SK-N-SH treated with all-trans-retinoic acid at 6 μM for 48 hours (cell line): ENCODE measurements at regions not wholly inside any gene's neighbourhood (a gene's known extent, or its start where the extent isn't known, plus 50 kb on each side); places are given as distances from the start of the nearest gene placed in this dataset.
A peak's percentile ranks its signal among the peaks of the same experiment; 100 is the strongest.

ENCODE experiments used
- ATAC-seq: fragments of 200-7000 bp; cut with Tn5 transposase; 3 replicates; pipeline ENCODE4 v1.9.1; 2020; ENCODE audit warnings: mild to moderate bottlenecking, moderate library complexity
- ARNTL ChIP-seq: fragments of 450-650 bp; formaldehyde crosslinking; IDR thresholded peaks from 2 replicates; pipeline ENCODE4 v1.5.0; 2020; ENCODE audit warnings: low read depth, mild to moderate bottlenecking, moderate library complexity, borderline replicate concordance
- BACH2 ChIP-seq: fragments of 250-450 bp; sonication (Bioruptor Pico); IDR thresholded peaks from 2 replicates; pipeline ENCODE4 v1.9.0; 2021; ENCODE audit warnings: mild to moderate bottlenecking, borderline replicate concordance
- CREB5 ChIP-seq: fragments of 250-450 bp; sonication (Bioruptor Pico); IDR thresholded peaks from 2 replicates; pipeline ENCODE4 v1.5.1; 2020; ENCODE audit warnings: low read depth, mild to moderate bottlenecking, moderate library complexity
- CSDC2 ChIP-seq: fragments of 250-450 bp; sonication (Bioruptor Pico); IDR thresholded peaks from 2 replicates; pipeline ENCODE4 v1.5.0; 2020; ENCODE audit warnings: mild to moderate bottlenecking, moderate library complexity
- CSRNP3 ChIP-seq: fragments of 250-450 bp; sonication (Bioruptor Pico); IDR thresholded peaks from 2 replicates; pipeline ENCODE4 v1.5.1; 2021; ENCODE audit warnings: mild to moderate bottlenecking, moderate library complexity
- ESRRG ChIP-seq: fragments of 250-450 bp; sonication (Bioruptor Pico); IDR thresholded peaks from 2 replicates; pipeline ENCODE4 v1.6.1; 2021; ENCODE audit warnings: mild to moderate bottlenecking
- GLIS3 ChIP-seq: fragments of 250-450 bp; sonication (Bioruptor Pico); IDR thresholded peaks from 2 replicates; pipeline ENCODE4 v1.5.0; 2020; ENCODE audit warnings: mild to moderate bottlenecking, moderate library complexity
- ISL1 ChIP-seq: fragments of 250-450 bp; sonication (Bioruptor Pico); IDR thresholded peaks from 2 replicates; pipeline ENCODE4 v2.1.2; 2022; ENCODE audit warnings: mild to moderate bottlenecking, moderate library complexity
- OSR1 ChIP-seq: fragments of 250-450 bp; sonication (Bioruptor Pico); IDR thresholded peaks from 2 replicates; pipeline ENCODE4 v1.8.0; 2022; ENCODE audit warnings: moderate library complexity, mild to moderate bottlenecking, inconsistent platforms
- PATZ1 ChIP-seq: fragments of 250-450 bp; sonication (Bioruptor Pico); IDR thresholded peaks from 2 replicates; pipeline ENCODE4 v1.8.0; 2020; ENCODE audit warnings: mild to moderate bottlenecking, moderate library complexity, borderline replicate concordance
- POU6F1 ChIP-seq: fragments of 250-450 bp; sonication (Bioruptor Pico); IDR thresholded peaks from 2 replicates; pipeline ENCODE4 v1.8.0; 2021; ENCODE audit warnings: low read depth, mild to moderate bottlenecking, moderate library complexity, borderline replicate concordance
- PPARA ChIP-seq: fragments of 250-450 bp; sonication (Bioruptor Pico); IDR thresholded peaks from 2 replicates; pipeline ENCODE4 v1.5.0; 2020; ENCODE audit warnings: mild to moderate bottlenecking, borderline replicate concordance
- RARB ChIP-seq: fragments of 250-450 bp; sonication (Bioruptor Pico); IDR thresholded peaks from 2 replicates; pipeline ENCODE4 v1.8.0; 2021; ENCODE audit warnings: mild to moderate bottlenecking, moderate library complexity
- SNAI2 ChIP-seq: fragments of 250-450 bp; sonication (Bioruptor Pico); IDR thresholded peaks from 2 replicates; pipeline ENCODE4 v1.5.0; 2020; ENCODE audit warnings: mild to moderate bottlenecking, moderate library complexity
- TCF4 ChIP-seq: fragments of 250-450 bp; sonication (Bioruptor Pico); IDR thresholded peaks from 2 replicates; pipeline ENCODE4 v1.8.0; 2021; ENCODE audit warnings: mild to moderate bottlenecking, moderate library complexity, borderline replicate concordance
- TOX ChIP-seq: fragments of 250-450 bp; sonication (Bioruptor Pico); IDR thresholded peaks from 2 replicates; pipeline ENCODE4 v1.8.0; 2021; ENCODE audit warnings: mild to moderate bottlenecking, moderate library complexity, borderline replicate concordance
- TSHZ2 ChIP-seq: fragments of 250-450 bp; sonication (Bioruptor Pico); IDR thresholded peaks from 2 replicates; pipeline ENCODE4 v1.5.0; 2020; ENCODE audit warnings: mild to moderate bottlenecking, moderate library complexity
- ZFP30 ChIP-seq: fragments of 450-650 bp; formaldehyde crosslinking; IDR thresholded peaks from 2 replicates; pipeline ENCODE4 v1.5.0; 2022; ENCODE audit warnings: mild to moderate bottlenecking, moderate library complexity
- ZNF565 ChIP-seq: fragments of 450-650 bp; formaldehyde crosslinking; conservative IDR thresholded peaks from 2 replicates; pipeline ENCODE4 v1.5.0; 2020; ENCODE audit warnings: low read depth, mild to moderate bottlenecking, moderate library complexity
- ZNF70 ChIP-seq: fragments of 450-650 bp; formaldehyde crosslinking; IDR thresholded peaks from 2 replicates; pipeline ENCODE4 v1.5.0; 2020; ENCODE audit warnings: mild to moderate bottlenecking, moderate library complexity
- ZNF8 ChIP-seq: fragments of 450-650 bp; formaldehyde crosslinking; IDR thresholded peaks from 2 replicates; pipeline ENCODE4 v1.5.0; 2020; ENCODE audit warnings: mild to moderate bottlenecking, moderate library complexity

GRCh38 chr1:96309783-96310182, 411.8 kb upstream of the PTBP2 start:
- TF ChIP-seq ISL1 (CRISPR knock-in tag) (peak; percentile 53), OSR1 (CRISPR knock-in tag) (no peak)
- TF ChIP-seq, all 23 proteins: peak for 1
- ATAC-seq: no peak

- no peak for ATAC-seq
- TF ChIP-seq ISL1 (CRISPR knock-in tag): peak; percentile 61
- no peak for TF ChIP-seq ZFP30
Observed at GRCh38 chr1:96313216-96313615, 408.4 kb upstream of the PTBP2 start.

- TF ChIP-seq SNAI2 (no peak), PPARA (CRISPR knock-in tag) (no peak), OSR1 (CRISPR knock-in tag) (no peak)
- ATAC-seq: no peak
Observed at GRCh38 chr1:96329121-96329520, 392.5 kb upstream of the PTBP2 start.

- ATAC-seq: no peak
Observed at GRCh38 chr1:96331596-96331995, 390.0 kb upstream of the PTBP2 start.

More at GRCh38 chr1:96331596-96331995, 390.0 kb upstream of the PTBP2 start:
- TF ChIP-seq ZFP30 (no peak), ISL1 (CRISPR knock-in tag) (no peak), ZNF565 (no peak), TSHZ2 (CRISPR knock-in tag) (no peak), PPARA (CRISPR knock-in tag) (no peak), BACH2 (CRISPR knock-in tag) (no peak), CREB5 (CRISPR knock-in tag) (no peak), GLIS3 (no peak), TCF4 (CRISPR knock-in tag) (no peak), ZNF70 (no peak), RARB (no peak), SNAI2 (no peak), TOX (no peak), PATZ1 (CRISPR knock-in tag) (no peak), CSDC2 (CRISPR knock-in tag) (no peak), ARNTL (CRISPR knock-in tag) (no peak), POU6F1 (CRISPR knock-in tag) (no peak), CSRNP3 (CRISPR knock-in tag) (no peak), ZNF8 (CRISPR knock-in tag) (no peak), ESRRG (CRISPR knock-in tag) (no peak)
